ENCODE measurements at regions not wholly inside any gene's neighbourhood (a gene's known extent, or its start where the extent isn't known, plus 50 kb on each side); places are given as distances from the start of the nearest gene placed in this dataset.

DNA sequence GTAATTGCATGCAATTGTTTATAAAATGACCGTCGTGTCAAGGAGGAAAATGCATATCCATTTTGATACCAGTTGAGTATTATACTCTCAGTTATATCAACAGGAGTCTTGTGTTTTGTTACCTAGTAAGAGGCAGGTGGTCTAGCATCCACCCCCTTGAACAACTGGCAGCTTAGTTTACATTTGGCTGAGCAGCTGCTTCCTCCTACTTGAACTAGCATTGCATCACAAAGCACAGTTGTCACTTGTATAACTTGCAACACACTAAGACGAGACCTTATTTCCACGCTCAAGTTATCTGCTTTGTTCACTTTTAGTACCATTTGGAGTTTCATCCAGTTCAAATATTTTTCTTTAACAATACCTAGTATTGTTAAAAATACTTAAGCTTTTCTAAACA is 75.4 kb upstream of the UBE2E3 start:
- Histone ChIP-seq H3K27ac (ENCODE audit: low read depth, low read length, poor library complexity, severe bottlenecking) (no peak overlapping the region), H3K36me3 (ENCODE audit: insufficient read depth, low read length, poor library complexity, severe bottlenecking) (no peaks in the 10 kb centered on the region), H3K27me3 (replicated peaks; ENCODE audit: insufficient read depth, low read depth, low read length, poor library complexity) (no peaks in the 10 kb centered on the region), H3K9me3 (ENCODE audit: low read depth, low read length, poor library complexity, severe bottlenecking) (no peaks in the 10 kb centered on the region), H3K4me3 (ENCODE audit: low read depth, low read length, poor library complexity, severe bottlenecking) (no peak overlapping the region), H3K4me1 (ENCODE audit: insufficient read depth, low read length, poor library complexity, severe bottlenecking) (no peaks in the 10 kb centered on the region)
- no TSS peak for BruUV-seq (replicated peaks)
- DNase-seq (ENCODE audit: low spot score): no peak
- intact Hi-C loops (cut with micrococcal nuclease; ENCODE audit: unreplicated experiment): no loop called here
- TF ChIP-seq, protein P1, sequence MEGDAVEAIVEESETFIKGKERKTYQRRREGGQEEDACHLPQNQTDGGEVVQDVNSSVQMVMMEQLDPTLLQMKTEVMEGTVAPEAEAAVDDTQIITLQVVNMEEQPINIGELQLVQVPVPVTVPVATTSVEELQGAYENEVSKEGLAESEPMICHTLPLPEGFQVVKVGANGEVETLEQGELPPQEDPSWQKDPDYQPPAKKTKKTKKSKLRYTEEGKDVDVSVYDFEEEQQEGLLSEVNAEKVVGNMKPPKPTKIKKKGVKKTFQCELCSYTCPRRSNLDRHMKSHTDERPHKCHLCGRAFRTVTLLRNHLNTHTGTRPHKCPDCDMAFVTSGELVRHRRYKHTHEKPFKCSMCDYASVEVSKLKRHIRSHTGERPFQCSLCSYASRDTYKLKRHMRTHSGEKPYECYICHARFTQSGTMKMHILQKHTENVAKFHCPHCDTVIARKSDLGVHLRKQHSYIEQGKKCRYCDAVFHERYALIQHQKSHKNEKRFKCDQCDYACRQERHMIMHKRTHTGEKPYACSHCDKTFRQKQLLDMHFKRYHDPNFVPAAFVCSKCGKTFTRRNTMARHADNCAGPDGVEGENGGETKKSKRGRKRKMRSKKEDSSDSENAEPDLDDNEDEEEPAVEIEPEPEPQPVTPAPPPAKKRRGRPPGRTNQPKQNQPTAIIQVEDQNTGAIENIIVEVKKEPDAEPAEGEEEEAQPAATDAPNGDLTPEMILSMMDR (conservative IDR thresholded peaks at IDR 0.05; ENCODE audit: low read depth, low read length): no peak
- no peak for TF ChIP-seq EZH2 (IDR thresholded peaks at IDR 0.05; ENCODE audit: borderline replicate concordance, low read depth, low read length, poor library complexity, severe bottlenecking)
- POLR2A ChIA-PET (ENCODE audit: low non-redundant PET): no interaction called here
- CTCF ChIA-PET: no interaction called here

DNA sequence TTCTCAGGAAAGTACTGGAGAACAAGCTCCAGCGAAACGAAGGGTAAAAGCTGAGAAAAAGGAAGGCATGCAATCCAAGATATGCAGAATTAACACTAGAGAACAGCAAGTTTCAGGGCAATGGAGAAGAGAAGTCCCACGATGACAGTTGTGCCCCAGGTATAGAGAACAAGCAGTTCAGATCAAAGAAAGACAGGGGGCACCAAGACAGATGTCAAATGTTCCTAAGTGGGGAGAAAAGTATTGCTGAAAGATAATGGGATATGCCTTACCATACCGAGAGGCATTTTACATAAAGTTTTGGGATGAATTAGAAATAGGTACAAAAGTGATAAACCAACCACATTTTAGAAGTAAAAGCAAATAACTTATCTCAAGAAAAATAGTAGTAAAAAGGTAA is 79.1 kb upstream of the UBE2E3 start:
- ChIA-PET CTCF (no interaction called here), POLR2A (ENCODE audit: low non-redundant PET) (no interaction called here)
- Histone ChIP-seq H3K4me1 (ENCODE audit: insufficient read depth, low read length, poor library complexity, severe bottlenecking) (no peaks in the 10 kb centered on the region), H3K27ac (ENCODE audit: low read depth, low read length, poor library complexity, severe bottlenecking) (no peak overlapping the region), H3K27me3 (replicated peaks; ENCODE audit: insufficient read depth, low read depth, low read length, poor library complexity) (no peaks in the 10 kb centered on the region), H3K4me3 (ENCODE audit: low read depth, low read length, poor library complexity, severe bottlenecking) (no peak overlapping the region), H3K9me3 (ENCODE audit: low read depth, low read length, poor library complexity, severe bottlenecking) (no peaks in the 10 kb centered on the region), H3K36me3 (ENCODE audit: insufficient read depth, low read length, poor library complexity, severe bottlenecking) (no peaks in the 10 kb centered on the region)
- intact Hi-C loops (cut with micrococcal nuclease; ENCODE audit: unreplicated experiment): no loop called here
- DNase-seq (ENCODE audit: low spot score): no peak
- TF ChIP-seq, protein P1 (conservative IDR thresholded peaks at IDR 0.05; ENCODE audit: low read depth, low read length): no peak
- TF ChIP-seq EZH2 (IDR thresholded peaks at IDR 0.05; ENCODE audit: borderline replicate concordance, low read depth, low read length, poor library complexity, severe bottlenecking): no peak
- BruUV-seq (replicated peaks): no TSS peak

DNA sequence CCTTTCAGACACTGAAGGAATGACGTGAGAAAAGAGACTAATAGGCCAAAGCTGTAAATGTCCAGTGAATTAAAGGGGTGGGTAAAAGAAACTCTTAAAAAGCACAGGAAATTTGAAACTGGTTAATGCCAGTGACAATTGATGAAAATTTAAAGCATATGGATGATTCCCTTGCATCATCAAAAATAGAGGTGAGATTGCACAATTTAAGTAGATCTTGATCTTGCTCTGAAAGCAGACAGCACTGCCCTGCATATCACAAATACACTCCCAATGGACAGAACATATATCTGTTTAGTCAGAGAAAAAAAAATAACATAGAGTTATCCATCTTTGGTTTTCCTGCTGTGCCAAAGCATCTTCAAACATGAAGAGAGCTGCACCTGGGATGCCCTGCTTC is 86.7 kb upstream of the UBE2E3 start:
- no TSS peak for BruUV-seq (replicated peaks)

More for the DNA sequence above, 86.7 kb upstream of the UBE2E3 start:
- Histone ChIP-seq H3K27me3 (replicated peaks; ENCODE audit: insufficient read depth, low read depth, low read length, poor library complexity) (no peaks in the 10 kb centered on the region), H3K27ac (ENCODE audit: low read depth, low read length, poor library complexity, severe bottlenecking) (no peak overlapping the region), H3K4me1 (ENCODE audit: insufficient read depth, low read length, poor library complexity, severe bottlenecking) (no peaks in the 10 kb centered on the region), H3K9me3 (ENCODE audit: low read depth, low read length, poor library complexity, severe bottlenecking) (no peaks in the 10 kb centered on the region), H3K4me3 (ENCODE audit: low read depth, low read length, poor library complexity, severe bottlenecking) (no peak overlapping the region), H3K36me3 (ENCODE audit: insufficient read depth, low read length, poor library complexity, severe bottlenecking) (no peaks in the 10 kb centered on the region)
- ChIA-PET POLR2A (ENCODE audit: low non-redundant PET) (no interaction called here), CTCF (no interaction called here)
- DNase-seq (ENCODE audit: low spot score): no peak
- TF ChIP-seq, protein P1 (conservative IDR thresholded peaks at IDR 0.05; ENCODE audit: low read depth, low read length): no peak
- no peak for TF ChIP-seq EZH2 (IDR thresholded peaks at IDR 0.05; ENCODE audit: borderline replicate concordance, low read depth, low read length, poor library complexity, severe bottlenecking)
- intact Hi-C loops (cut with micrococcal nuclease; ENCODE audit: unreplicated experiment): no loop called here

Data from A673 (cell line).